SK-N-SH treated with all-trans-retinoic acid at 6 μM for 48 hours (cell line): ENCODE measurements at regions not wholly inside any gene's neighbourhood (a gene's known extent, or its start where the extent isn't known, plus 50 kb on each side); places are given as distances from the start of the nearest gene placed in this dataset.

Experiments
- ARNTL ChIP-seq: fragments of 450-650 bp; formaldehyde crosslinking; IDR thresholded peaks from 2 replicates; pipeline ENCODE4 v1.5.0; 2020; ENCODE audit warnings: low read depth, mild to moderate bottlenecking, moderate library complexity, borderline replicate concordance
- ESRRG ChIP-seq: fragments of 250-450 bp; sonication (Bioruptor Pico); IDR thresholded peaks from 2 replicates; pipeline ENCODE4 v1.6.1; 2021; ENCODE audit warnings: mild to moderate bottlenecking
- GLIS3 ChIP-seq: fragments of 250-450 bp; sonication (Bioruptor Pico); IDR thresholded peaks from 2 replicates; pipeline ENCODE4 v1.5.0; 2020; ENCODE audit warnings: mild to moderate bottlenecking, moderate library complexity
- ISL1 ChIP-seq: fragments of 250-450 bp; sonication (Bioruptor Pico); IDR thresholded peaks from 2 replicates; pipeline ENCODE4 v2.1.2; 2022; ENCODE audit warnings: mild to moderate bottlenecking, moderate library complexity
- OSR1 ChIP-seq: fragments of 250-450 bp; sonication (Bioruptor Pico); IDR thresholded peaks from 2 replicates; pipeline ENCODE4 v1.8.0; 2022; ENCODE audit warnings: moderate library complexity, mild to moderate bottlenecking, inconsistent platforms
- PATZ1 ChIP-seq: fragments of 250-450 bp; sonication (Bioruptor Pico); IDR thresholded peaks from 2 replicates; pipeline ENCODE4 v1.8.0; 2020; ENCODE audit warnings: mild to moderate bottlenecking, moderate library complexity, borderline replicate concordance
- PPARA ChIP-seq: fragments of 250-450 bp; sonication (Bioruptor Pico); IDR thresholded peaks from 2 replicates; pipeline ENCODE4 v1.5.0; 2020; ENCODE audit warnings: mild to moderate bottlenecking, borderline replicate concordance
- ZFP3 ChIP-seq: fragments of 250-450 bp; sonication (Bioruptor Pico); IDR thresholded peaks from 2 replicates; pipeline ENCODE4 v1.5.0; 2020; ENCODE audit warnings: mild to moderate bottlenecking, moderate library complexity
- ZFP30 ChIP-seq: fragments of 450-650 bp; formaldehyde crosslinking; IDR thresholded peaks from 2 replicates; pipeline ENCODE4 v1.5.0; 2022; ENCODE audit warnings: mild to moderate bottlenecking, moderate library complexity
- ZNF70 ChIP-seq: fragments of 450-650 bp; formaldehyde crosslinking; IDR thresholded peaks from 2 replicates; pipeline ENCODE4 v1.5.0; 2020; ENCODE audit warnings: mild to moderate bottlenecking, moderate library complexity
- ZNF8 ChIP-seq: fragments of 450-650 bp; formaldehyde crosslinking; IDR thresholded peaks from 2 replicates; pipeline ENCODE4 v1.5.0; 2020; ENCODE audit warnings: mild to moderate bottlenecking, moderate library complexity
- TF ChIP-seq, protein P1 (sequence below): fragments of 250-450 bp; sonication (Bioruptor Pico); IDR thresholded peaks from 2 replicates; pipeline ENCODE4 v1.5.1; 2020; ENCODE audit warnings: low read depth, mild to moderate bottlenecking, moderate library complexity

GRCh38 chr12:128078301-128078971, 188.5 kb upstream of the TMEM132C start:
- TF ChIP-seq ZFP30 (CRISPR knock-in tag), result no peak
- no peak for TF ChIP-seq ARNTL (CRISPR knock-in tag)
- TF ChIP-seq ESRRG (CRISPR knock-in tag), result no peak
- TF ChIP-seq, protein P1, sequence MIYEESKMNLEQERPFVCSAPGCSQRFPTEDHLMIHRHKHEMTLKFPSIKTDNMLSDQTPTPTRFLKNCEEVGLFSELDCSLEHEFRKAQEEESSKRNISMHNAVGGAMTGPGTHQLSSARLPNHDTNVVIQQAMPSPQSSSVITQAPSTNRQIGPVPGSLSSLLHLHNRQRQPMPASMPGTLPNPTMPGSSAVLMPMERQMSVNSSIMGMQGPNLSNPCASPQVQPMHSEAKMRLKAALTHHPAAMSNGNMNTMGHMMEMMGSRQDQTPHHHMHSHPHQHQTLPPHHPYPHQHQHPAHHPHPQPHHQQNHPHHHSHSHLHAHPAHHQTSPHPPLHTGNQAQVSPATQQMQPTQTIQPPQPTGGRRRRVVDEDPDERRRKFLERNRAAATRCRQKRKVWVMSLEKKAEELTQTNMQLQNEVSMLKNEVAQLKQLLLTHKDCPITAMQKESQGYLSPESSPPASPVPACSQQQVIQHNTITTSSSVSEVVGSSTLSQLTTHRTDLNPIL, result no peak
- TF ChIP-seq ZFP3 (CRISPR knock-in tag), result no peak
- TF ChIP-seq OSR1, result no peak
- no peak for TF ChIP-seq ZNF8 (CRISPR knock-in tag)
- no peak for TF ChIP-seq ISL1 (CRISPR knock-in tag)
- TF ChIP-seq PATZ1, result no peak
- TF ChIP-seq ZNF70 (CRISPR knock-in tag), result no peak
- no peak for TF ChIP-seq GLIS3 (CRISPR knock-in tag)
- TF ChIP-seq PPARA, result no peak
